ENCODE measurements at regions not wholly inside any gene's neighbourhood (a gene's known extent, or its start where the extent isn't known, plus 50 kb on each side); places are given as distances from the start of the nearest gene placed in this dataset.
"Not testable (repeated sequence)": the region's sequence is repeated elsewhere in the genome, so short reads cannot be mapped to it uniquely, and the experiment has no call there.

DNA sequence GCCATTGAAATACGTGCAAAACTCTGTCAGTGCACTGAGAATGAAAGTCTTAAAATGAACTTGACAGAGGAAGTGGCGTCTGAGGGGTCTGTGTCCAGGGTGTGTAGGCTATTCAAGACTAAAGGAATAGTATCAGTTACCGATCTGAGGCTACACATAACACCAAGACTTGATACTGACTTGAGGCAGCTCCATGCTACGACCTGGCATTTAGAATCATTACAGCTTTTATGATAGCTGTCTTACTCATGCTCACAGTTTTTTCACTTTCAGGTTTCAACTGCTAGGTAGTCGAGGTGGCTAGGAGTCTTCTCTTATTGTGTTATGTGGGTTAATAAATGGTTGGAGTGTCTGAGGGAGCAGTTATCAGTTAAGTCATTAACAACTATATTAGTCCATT lies 92.8 kb upstream of the SLCO6A1 start:
- DNase-seq, result no peak

GRCh38 chr5:102592586-102592985 lies 93.8 kb upstream of the SLCO6A1 start:
- H3K4me3 ChIP-seq (ENCODE audit: low read depth, low read length); H3K9me3 ChIP-seq (ENCODE audit: severe bottlenecking); H3K27ac ChIP-seq; H3K27me3 ChIP-seq (ENCODE audit: insufficient read depth, low read depth, severe bottlenecking); DNase-seq; H3K36me3 ChIP-seq: not testable (repeated sequence)

More for the DNA sequence above, 92.8 kb upstream of the SLCO6A1 start:
- H3K4me3 ChIP-seq (ENCODE audit: low read depth, low read length), result no peak overlapping the region
- no peaks in the 10 kb centered on the region for H3K9me3 ChIP-seq (ENCODE audit: severe bottlenecking)
- H3K27ac ChIP-seq, result no peak overlapping the region
- TF ChIP-seq, protein P1, sequence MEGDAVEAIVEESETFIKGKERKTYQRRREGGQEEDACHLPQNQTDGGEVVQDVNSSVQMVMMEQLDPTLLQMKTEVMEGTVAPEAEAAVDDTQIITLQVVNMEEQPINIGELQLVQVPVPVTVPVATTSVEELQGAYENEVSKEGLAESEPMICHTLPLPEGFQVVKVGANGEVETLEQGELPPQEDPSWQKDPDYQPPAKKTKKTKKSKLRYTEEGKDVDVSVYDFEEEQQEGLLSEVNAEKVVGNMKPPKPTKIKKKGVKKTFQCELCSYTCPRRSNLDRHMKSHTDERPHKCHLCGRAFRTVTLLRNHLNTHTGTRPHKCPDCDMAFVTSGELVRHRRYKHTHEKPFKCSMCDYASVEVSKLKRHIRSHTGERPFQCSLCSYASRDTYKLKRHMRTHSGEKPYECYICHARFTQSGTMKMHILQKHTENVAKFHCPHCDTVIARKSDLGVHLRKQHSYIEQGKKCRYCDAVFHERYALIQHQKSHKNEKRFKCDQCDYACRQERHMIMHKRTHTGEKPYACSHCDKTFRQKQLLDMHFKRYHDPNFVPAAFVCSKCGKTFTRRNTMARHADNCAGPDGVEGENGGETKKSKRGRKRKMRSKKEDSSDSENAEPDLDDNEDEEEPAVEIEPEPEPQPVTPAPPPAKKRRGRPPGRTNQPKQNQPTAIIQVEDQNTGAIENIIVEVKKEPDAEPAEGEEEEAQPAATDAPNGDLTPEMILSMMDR (IDR thresholded peaks at IDR 0.05; ENCODE audit: low read depth, low read length), result no peak
- H3K27me3 ChIP-seq (ENCODE audit: insufficient read depth, low read depth, severe bottlenecking), result no peaks in the 10 kb centered on the region
- no peaks in the 10 kb centered on the region for H3K36me3 ChIP-seq

GRCh38 chr5:102594192-102594591 lies 95.4 kb upstream of the SLCO6A1 start:
- TF ChIP-seq, protein P1 (IDR thresholded peaks at IDR 0.05; ENCODE audit: low read depth, low read length), result no peak
- no peaks in the 10 kb centered on the region for H3K27me3 ChIP-seq (ENCODE audit: insufficient read depth, low read depth, severe bottlenecking)
- no peak for DNase-seq
- H3K36me3 ChIP-seq, result no peaks in the 10 kb centered on the region
- H3K9me3 ChIP-seq (ENCODE audit: severe bottlenecking), result no peaks in the 10 kb centered on the region
- no peak overlapping the region for H3K27ac ChIP-seq
- H3K4me3 ChIP-seq (ENCODE audit: low read depth, low read length), result no peak overlapping the region

DNA sequence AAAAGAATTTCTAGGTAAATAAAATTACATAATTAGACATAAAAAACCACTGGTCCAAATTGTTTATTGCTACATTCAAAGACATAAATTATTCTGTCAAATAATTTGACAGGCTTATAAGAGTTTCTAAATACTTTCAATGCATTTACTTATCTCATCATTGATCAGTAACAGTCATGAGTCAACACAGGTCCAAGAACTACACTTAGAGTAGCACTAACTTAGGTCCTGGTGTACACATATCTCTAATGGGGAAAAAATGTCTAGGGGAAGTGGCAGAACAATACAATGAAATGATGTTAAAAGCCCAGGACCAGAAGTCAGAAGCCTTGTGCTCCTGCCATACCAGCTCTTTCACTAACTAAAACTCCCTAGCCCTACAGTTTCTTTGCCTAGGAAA lies 96.5 kb upstream of the SLCO6A1 start:
- no peak overlapping the region for H3K4me3 ChIP-seq (ENCODE audit: low read depth, low read length)
- TF ChIP-seq, protein P1 (IDR thresholded peaks at IDR 0.05; ENCODE audit: low read depth, low read length), result no peak
- no peaks in the 10 kb centered on the region for H3K9me3 ChIP-seq (ENCODE audit: severe bottlenecking)
- no peaks in the 10 kb centered on the region for H3K27me3 ChIP-seq (ENCODE audit: insufficient read depth, low read depth, severe bottlenecking)
- no peaks in the 10 kb centered on the region for H3K36me3 ChIP-seq
- no peak overlapping the region for H3K27ac ChIP-seq
- no peak for DNase-seq

DNA sequence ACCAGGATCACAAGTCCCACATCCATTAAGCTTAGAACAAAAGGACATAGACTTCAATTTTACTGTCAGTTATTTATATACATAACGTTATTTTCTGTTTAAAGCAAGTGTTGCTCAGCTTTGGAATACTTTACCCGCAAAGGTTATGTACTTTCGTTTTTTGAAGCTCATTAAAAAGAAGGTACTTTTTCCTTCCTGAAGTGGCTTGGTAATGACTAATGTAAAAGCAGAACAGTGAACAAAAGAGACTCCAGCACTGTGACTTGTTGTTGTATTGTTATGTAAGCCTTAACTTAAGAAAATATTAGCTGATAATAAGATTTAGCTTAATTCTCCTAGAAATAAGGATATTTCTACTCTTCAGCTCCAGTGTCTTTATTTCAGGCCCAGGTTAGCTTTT lies 97.3 kb upstream of the SLCO6A1 start:
- TF ChIP-seq, protein P1 (IDR thresholded peaks at IDR 0.05; ENCODE audit: low read depth, low read length), result no peak
- Histone ChIP-seq H3K27ac (no peak overlapping the region), H3K9me3 (ENCODE audit: severe bottlenecking) (no peaks in the 10 kb centered on the region), H3K36me3 (no peaks in the 10 kb centered on the region), H3K27me3 (ENCODE audit: insufficient read depth, low read depth, severe bottlenecking) (no peaks in the 10 kb centered on the region), H3K4me3 (ENCODE audit: low read depth, low read length) (no peak overlapping the region)
- DNase-seq, result no peak

- Histone ChIP-seq H3K27ac (no peak overlapping the region), H3K9me3 (ENCODE audit: severe bottlenecking) (no peaks in the 10 kb centered on the region), H3K4me3 (ENCODE audit: low read depth, low read length) (no peak overlapping the region), H3K27me3 (ENCODE audit: insufficient read depth, low read depth, severe bottlenecking) (no peaks in the 10 kb centered on the region), H3K36me3 (no peaks in the 10 kb centered on the region)
- DNase-seq, result no peak
- TF ChIP-seq, protein P1 (IDR thresholded peaks at IDR 0.05; ENCODE audit: low read depth, low read length), result no peak
These were observed 98.2 kb upstream of the SLCO6A1 start for GRCh38 chr5:102596951-102597350.

Measured in WERI-Rb-1 (cell line).